ENCODE measurements at regions not wholly inside any gene's neighbourhood (a gene's known extent, or its start where the extent isn't known, plus 50 kb on each side); places are given as distances from the start of the nearest gene placed in this dataset.

GRCh38 chr6:113094779-113095178, 747.6 kb downstream of the RFPL4B start:
- H3K4me3 Mint-ChIP-seq: no peak overlapping the region
- no peaks in the 10 kb centered on the region for H3K27me3 Mint-ChIP-seq
- ChIA-PET CTCF (no interaction called here), POLR2A (no interaction called here)
- no peak for DNase-seq
- H3K27ac Mint-ChIP-seq: no peak overlapping the region
- no peaks in the 10 kb centered on the region for H3K9me3 Mint-ChIP-seq
- no peaks in the 10 kb centered on the region for H3K36me3 Mint-ChIP-seq (ENCODE audit: low read depth)
- H3K4me1 Mint-ChIP-seq: no peaks in the 10 kb centered on the region

DNA sequence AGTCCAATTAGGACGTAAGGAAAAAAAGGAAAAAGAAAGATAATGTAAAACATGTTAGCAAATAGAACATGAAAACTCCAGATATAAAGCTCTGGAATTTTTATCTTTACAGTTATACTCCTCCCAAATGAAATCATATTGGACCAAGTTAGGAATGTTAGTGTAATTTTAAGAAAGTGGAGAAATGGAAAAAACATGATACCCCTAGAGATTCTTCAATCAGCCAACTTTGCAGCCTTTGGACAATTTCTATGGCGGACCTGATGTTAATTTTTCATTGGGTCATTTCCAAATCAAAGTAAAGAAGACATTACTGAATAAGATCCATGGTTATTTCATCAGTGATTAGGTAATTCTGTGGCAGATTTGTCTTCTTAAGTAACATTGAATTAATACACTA, 748.7 kb downstream of the RFPL4B start:
- H3K36me3 Mint-ChIP-seq (ENCODE audit: low read depth): no peaks in the 10 kb centered on the region
- no peaks in the 10 kb centered on the region for H3K27me3 Mint-ChIP-seq
- POLR2A ChIA-PET: no interaction called here
- H3K27ac Mint-ChIP-seq: no peak overlapping the region
- CTCF ChIA-PET: no interaction called here
- H3K4me3 Mint-ChIP-seq: no peak overlapping the region
- DNase-seq: no peak
- no peaks in the 10 kb centered on the region for H3K4me1 Mint-ChIP-seq
- H3K9me3 Mint-ChIP-seq: no peaks in the 10 kb centered on the region

- no peak for DNase-seq
Measured at GRCh38 chr6:113102761-113103160, 754.4 kb upstream of the MARCKS start.

GRCh38 chr6:113103634-113104361, 753.3 kb upstream of the MARCKS start:
- Mint-ChIP-seq H3K9me3 (no peaks in the 10 kb centered on the region), H3K27ac (no peak overlapping the region), H3K4me1 (no peaks in the 10 kb centered on the region), H3K4me3 (no peak overlapping the region), H3K27me3 (no peaks in the 10 kb centered on the region), H3K36me3 (ENCODE audit: low read depth) (no peaks in the 10 kb centered on the region)
- CTCF ChIA-PET: no interaction called here
- no peak for DNase-seq
- POLR2A ChIA-PET: no interaction called here

More at GRCh38 chr6:113102761-113103160, 754.4 kb upstream of the MARCKS start:
- no peak overlapping the region for H3K4me3 Mint-ChIP-seq
- H3K36me3 Mint-ChIP-seq (ENCODE audit: low read depth): no peaks in the 10 kb centered on the region
- no peaks in the 10 kb centered on the region for H3K4me1 Mint-ChIP-seq
- H3K9me3 Mint-ChIP-seq: no peaks in the 10 kb centered on the region
- H3K27ac Mint-ChIP-seq: no peak overlapping the region
- H3K27me3 Mint-ChIP-seq: no peaks in the 10 kb centered on the region
- ChIA-PET POLR2A (no interaction called here), CTCF (no interaction called here)

DNA sequence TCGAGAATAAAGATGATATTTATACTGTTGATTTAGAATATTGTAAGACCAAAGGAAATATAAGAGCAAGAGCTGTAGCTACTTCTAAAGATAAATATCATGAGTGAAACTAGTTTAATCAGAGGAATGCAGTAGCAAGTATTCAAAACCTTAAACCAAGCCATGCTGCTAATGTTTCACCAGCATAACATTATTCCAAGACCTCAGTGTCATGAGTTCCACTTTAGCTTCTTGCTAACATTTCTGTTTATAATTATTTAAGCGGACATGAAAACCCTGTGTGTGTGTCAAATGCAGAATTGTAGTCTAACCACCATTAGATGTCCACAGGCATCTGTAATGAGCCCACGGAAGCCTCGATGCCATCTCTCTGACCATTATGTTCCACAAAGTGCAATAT, 752.6 kb upstream of the MARCKS start:
- Mint-ChIP-seq H3K4me3 (no peak overlapping the region), H3K27me3 (no peaks in the 10 kb centered on the region), H3K4me1 (no peaks in the 10 kb centered on the region), H3K36me3 (ENCODE audit: low read depth) (no peaks in the 10 kb centered on the region), H3K9me3 (no peaks in the 10 kb centered on the region), H3K27ac (no peak overlapping the region)
- no peak for DNase-seq
- CTCF ChIA-PET: no interaction called here
- POLR2A ChIA-PET: no interaction called here

DNA sequence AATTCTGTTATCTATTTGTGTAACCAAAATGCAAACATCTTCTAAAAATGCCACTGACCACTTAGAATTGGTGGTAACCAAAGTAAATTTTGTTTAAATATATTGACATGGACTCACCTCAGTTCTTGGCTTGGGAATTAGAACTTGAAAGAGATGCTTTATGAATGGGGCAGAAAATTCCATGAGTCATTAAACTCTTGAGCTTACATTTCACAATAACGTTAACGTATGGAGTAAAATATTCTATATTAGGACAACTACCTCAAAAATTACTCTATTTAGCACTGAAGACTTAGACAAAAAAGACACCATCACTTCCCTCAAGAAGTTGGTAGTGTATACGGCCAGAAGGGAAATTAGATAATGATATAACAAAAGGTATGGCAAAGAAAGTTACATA, 752.2 kb upstream of the MARCKS start:
- Mint-ChIP-seq H3K27me3 (no peaks in the 10 kb centered on the region), H3K4me3 (no peak overlapping the region), H3K9me3 (no peaks in the 10 kb centered on the region), H3K4me1 (no peaks in the 10 kb centered on the region), H3K36me3 (ENCODE audit: low read depth) (no peaks in the 10 kb centered on the region), H3K27ac (no peak overlapping the region)
- no peak for DNase-seq
- POLR2A ChIA-PET: no interaction called here
- CTCF ChIA-PET: no interaction called here

DNA sequence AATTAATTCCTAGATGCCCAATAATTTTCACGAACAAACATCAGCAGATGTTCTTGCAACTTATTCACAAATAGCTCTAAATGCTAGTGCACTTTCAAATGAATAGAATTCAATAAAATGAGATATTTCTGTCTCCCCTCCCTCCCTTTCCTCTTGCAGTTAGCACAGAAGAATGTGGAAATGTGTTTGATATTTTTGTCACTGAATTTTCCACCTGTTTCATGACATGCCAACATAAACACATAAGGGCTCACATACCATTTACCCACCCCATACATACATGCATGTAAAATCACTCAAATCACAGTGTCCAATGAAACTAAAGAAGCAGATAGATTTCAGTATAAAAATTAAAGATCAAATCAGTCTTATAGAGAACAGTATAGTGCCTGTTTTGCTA, 746.9 kb upstream of the MARCKS start:
- H3K27ac Mint-ChIP-seq: no peak overlapping the region
- no peaks in the 10 kb centered on the region for H3K36me3 Mint-ChIP-seq (ENCODE audit: low read depth)
- no peak overlapping the region for H3K4me3 Mint-ChIP-seq
- DNase-seq: no peak
- ChIA-PET CTCF (no interaction called here), POLR2A (no interaction called here)
- no peaks in the 10 kb centered on the region for H3K27me3 Mint-ChIP-seq
- peaks cover 3% of the 10 kb centered on the region for H3K9me3 Mint-ChIP-seq
- H3K4me1 Mint-ChIP-seq: no peaks in the 10 kb centered on the region

DNA sequence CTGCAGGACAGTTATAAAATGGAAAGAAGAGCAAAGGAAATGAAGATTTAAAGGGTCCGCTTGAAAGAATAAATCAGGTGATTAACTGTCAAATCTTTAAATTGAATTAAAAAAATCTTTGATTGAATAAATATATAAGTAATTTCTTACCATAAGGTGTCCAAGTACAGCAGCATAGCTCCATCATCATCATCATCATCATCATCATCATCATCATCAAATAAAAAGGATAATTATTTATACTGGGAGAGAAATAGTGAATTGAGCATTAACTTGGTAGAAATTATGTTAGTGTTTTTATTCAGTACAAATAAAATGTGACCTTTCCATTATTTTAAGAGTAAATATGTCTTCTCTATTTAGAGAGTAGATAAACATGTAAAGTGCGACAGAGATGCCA, 745.6 kb upstream of the MARCKS start:
- Mint-ChIP-seq H3K4me3 (no peak overlapping the region), H3K36me3 (ENCODE audit: low read depth) (no peaks in the 10 kb centered on the region), H3K27me3 (no peaks in the 10 kb centered on the region), H3K4me1 (no peaks in the 10 kb centered on the region), H3K9me3 (peaks cover 3% of the 10 kb centered on the region), H3K27ac (no peak overlapping the region)
- CTCF ChIA-PET: no interaction called here
- POLR2A ChIA-PET: no interaction called here
- no peak for DNase-seq

DNA sequence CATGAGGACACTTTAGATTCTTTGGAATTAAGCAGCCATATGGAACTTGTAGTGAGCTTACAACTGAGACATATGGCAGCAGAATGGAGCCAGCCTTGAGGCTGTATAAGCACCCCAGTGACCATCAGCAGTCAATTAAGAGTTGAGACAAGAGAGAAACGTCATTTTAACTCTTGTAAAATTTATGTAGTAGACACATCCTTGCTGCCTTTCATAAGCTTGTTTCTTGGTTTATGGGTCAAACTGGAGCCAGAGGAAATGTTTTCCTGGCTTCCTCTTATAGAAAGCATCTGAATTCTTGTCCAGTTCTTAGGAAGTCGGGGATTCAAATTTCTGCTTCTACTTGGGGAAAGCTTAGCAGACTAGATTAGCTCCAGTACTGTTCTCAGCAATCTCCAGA, 745.1 kb upstream of the MARCKS start:
- no peaks in the 10 kb centered on the region for H3K4me1 Mint-ChIP-seq
- POLR2A ChIA-PET: no interaction called here
- H3K27me3 Mint-ChIP-seq: no peaks in the 10 kb centered on the region
- H3K4me3 Mint-ChIP-seq: no peak overlapping the region
- H3K36me3 Mint-ChIP-seq (ENCODE audit: low read depth): no peaks in the 10 kb centered on the region
- no peak for DNase-seq
- no peak overlapping the region for H3K27ac Mint-ChIP-seq
- CTCF ChIA-PET: no interaction called here
- H3K9me3 Mint-ChIP-seq: peaks cover 3% of the 10 kb centered on the region

DNA sequence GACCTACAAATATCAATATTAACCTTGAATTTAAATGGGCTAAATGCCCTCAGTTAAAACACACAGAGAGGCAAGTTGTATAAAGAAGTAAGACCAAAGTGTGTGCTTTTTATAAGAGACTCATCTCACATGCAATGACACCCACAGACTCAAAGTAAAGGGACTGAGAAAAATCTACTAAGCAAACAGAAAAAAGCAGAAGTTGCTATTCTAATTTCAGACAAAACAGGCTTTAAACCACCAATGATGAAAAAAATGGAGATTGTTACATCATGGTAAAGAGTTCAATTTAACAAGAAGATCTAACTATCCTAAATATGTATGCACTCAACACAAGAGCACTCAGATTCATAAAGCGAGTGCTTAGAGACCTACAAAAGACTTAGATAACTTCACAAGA, 741.9 kb upstream of the MARCKS start:
- Mint-ChIP-seq H3K36me3 (ENCODE audit: low read depth) (no peaks in the 10 kb centered on the region), H3K4me3 (no peak overlapping the region), H3K9me3 (peaks cover 3% of the 10 kb centered on the region), H3K27ac (no peak overlapping the region), H3K4me1 (no peaks in the 10 kb centered on the region), H3K27me3 (no peaks in the 10 kb centered on the region)
- DNase-seq: no peak
- ChIA-PET CTCF (no interaction called here), POLR2A (no interaction called here)

- H3K4me1 Mint-ChIP-seq: no peaks in the 10 kb centered on the region
- DNase-seq: no peak
- ChIA-PET CTCF (no interaction called here), POLR2A (no interaction called here)
- H3K27ac Mint-ChIP-seq: no peak overlapping the region
- no peaks in the 10 kb centered on the region for H3K36me3 Mint-ChIP-seq (ENCODE audit: low read depth)
- H3K9me3 Mint-ChIP-seq: no peaks in the 10 kb centered on the region
- H3K27me3 Mint-ChIP-seq: no peaks in the 10 kb centered on the region
- H3K4me3 Mint-ChIP-seq: no peak overlapping the region
Measured at GRCh38 chr6:113120224-113120581, 736.9 kb upstream of the MARCKS start.

- no peaks in the 10 kb centered on the region for H3K4me1 Mint-ChIP-seq
- no peaks in the 10 kb centered on the region for H3K9me3 Mint-ChIP-seq
- DNase-seq: no peak
- no peak overlapping the region for H3K4me3 Mint-ChIP-seq
- CTCF ChIA-PET: no interaction called here
- POLR2A ChIA-PET: no interaction called here
- H3K27me3 Mint-ChIP-seq: no peaks in the 10 kb centered on the region
- H3K27ac Mint-ChIP-seq: no peak overlapping the region
- H3K36me3 Mint-ChIP-seq (ENCODE audit: low read depth): no peaks in the 10 kb centered on the region
Measured at GRCh38 chr6:113120582-113121285, 736.4 kb upstream of the MARCKS start.

DNA sequence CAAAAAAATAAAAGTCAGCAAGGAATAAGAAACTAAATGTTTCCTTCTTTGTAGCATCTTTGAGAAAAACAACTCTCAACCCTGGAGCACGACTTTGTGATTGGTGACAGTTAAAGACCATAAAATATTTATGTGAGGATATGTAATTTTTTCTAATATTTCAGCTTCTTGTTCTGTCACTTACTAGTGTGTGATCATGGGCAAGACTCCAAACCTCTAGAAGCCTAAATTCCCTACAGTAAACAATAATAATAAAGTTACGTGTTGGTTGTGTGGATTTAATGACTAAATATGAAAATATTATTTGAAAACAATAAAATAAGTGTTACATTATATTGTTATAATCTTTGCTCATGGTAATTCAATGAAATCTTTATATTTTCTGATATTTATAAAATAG, 735.6 kb upstream of the MARCKS start:
- POLR2A ChIA-PET: no interaction called here
- H3K9me3 Mint-ChIP-seq: no peaks in the 10 kb centered on the region
- H3K4me3 Mint-ChIP-seq: no peak overlapping the region
- no peaks in the 10 kb centered on the region for H3K36me3 Mint-ChIP-seq (ENCODE audit: low read depth)
- no peak overlapping the region for H3K27ac Mint-ChIP-seq
- CTCF ChIA-PET: no interaction called here
- H3K27me3 Mint-ChIP-seq: no peaks in the 10 kb centered on the region
- DNase-seq: no peak
- no peaks in the 10 kb centered on the region for H3K4me1 Mint-ChIP-seq

DNA sequence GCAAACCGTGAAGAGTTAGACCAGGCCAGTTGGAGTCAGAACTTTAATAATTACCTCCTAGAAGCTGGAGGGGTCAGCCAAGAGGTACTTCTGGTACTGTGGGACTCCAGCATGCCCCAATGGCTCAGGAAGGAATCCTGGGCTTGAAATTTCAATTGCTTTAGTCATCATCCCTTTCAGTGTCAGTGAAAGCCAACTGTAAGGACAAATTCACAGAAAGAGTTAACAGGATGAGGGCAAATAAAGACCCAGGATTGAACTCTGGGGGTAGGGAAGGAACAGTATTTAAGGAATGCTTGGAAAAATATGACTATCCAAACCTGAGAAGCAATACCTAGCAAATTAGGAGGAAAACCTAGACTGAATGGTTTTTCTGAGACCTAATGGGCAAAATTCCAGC, 735.1 kb upstream of the MARCKS start:
- H3K27ac Mint-ChIP-seq: no peak overlapping the region
- DNase-seq: no peak
- CTCF ChIA-PET: no interaction called here
- H3K4me1 Mint-ChIP-seq: no peaks in the 10 kb centered on the region
- no peaks in the 10 kb centered on the region for H3K27me3 Mint-ChIP-seq
- H3K9me3 Mint-ChIP-seq: no peaks in the 10 kb centered on the region
- POLR2A ChIA-PET: no interaction called here
- H3K36me3 Mint-ChIP-seq (ENCODE audit: low read depth): no peaks in the 10 kb centered on the region
- no peak overlapping the region for H3K4me3 Mint-ChIP-seq
